ENCODE measurements at regions not wholly inside any gene's neighbourhood (a gene's known extent, or its start where the extent isn't known, plus 50 kb on each side); places are given as distances from the start of the nearest gene placed in this dataset.

DNA sequence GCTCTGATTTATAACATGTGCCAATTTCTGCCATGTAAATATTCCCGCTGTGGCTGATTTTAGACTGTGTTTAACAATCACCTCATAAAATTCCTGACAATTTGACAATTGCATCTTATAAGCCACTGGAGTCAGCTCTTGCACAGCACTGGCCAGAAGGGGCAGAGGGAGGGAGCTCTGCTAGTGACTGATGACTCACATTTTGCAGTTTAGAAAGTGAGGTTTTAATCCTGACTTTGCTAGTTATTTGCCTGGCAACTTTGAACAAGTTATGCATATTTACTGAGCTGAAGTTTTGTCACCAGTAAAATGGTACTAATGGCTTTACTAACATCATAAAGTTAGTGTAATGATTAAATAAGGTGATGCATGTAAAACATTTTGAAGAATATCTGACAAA lies 452.3 kb downstream of the CNTNAP4 start:
- no peak for DNase-seq

DNA sequence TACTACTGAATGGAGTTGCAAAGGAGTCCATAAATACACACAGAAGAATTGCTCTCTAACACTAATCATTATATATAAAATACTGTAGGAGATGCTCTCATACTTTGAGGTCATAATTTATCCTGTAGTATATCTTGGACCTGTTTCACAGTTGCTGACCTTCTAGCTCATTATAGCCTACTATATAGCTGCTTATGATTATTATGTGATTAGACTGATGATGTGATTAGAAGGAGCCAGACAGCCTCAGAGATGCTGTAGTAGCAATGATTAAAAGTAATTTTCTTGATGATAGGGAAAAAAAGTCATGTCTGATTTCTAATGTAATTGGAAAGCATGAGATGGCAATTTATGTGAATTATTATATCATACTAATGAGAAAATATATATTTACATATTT lies 455.7 kb downstream of the CNTNAP4 start:
- DNase-seq: no peak

DNA sequence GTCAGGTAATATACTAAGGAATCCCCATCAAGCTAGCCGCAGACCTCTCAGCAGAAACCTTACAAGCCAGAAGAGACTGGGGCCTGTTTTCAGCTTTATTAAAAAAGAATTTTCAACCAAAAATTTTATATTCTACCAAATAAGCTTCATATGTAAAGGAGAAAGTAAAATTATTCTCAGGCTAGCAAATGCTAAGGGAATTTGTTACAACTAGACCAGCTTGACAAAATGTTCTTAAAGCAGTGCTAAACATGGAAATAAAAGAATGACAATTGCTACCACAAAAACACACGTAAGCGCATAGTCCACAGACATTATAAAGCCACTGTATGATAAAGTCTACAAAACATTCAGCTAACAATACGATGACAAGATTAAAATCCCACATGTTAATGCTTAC lies 449.4 kb upstream of the MON1B start:
- DNase-seq: no peak

DNA sequence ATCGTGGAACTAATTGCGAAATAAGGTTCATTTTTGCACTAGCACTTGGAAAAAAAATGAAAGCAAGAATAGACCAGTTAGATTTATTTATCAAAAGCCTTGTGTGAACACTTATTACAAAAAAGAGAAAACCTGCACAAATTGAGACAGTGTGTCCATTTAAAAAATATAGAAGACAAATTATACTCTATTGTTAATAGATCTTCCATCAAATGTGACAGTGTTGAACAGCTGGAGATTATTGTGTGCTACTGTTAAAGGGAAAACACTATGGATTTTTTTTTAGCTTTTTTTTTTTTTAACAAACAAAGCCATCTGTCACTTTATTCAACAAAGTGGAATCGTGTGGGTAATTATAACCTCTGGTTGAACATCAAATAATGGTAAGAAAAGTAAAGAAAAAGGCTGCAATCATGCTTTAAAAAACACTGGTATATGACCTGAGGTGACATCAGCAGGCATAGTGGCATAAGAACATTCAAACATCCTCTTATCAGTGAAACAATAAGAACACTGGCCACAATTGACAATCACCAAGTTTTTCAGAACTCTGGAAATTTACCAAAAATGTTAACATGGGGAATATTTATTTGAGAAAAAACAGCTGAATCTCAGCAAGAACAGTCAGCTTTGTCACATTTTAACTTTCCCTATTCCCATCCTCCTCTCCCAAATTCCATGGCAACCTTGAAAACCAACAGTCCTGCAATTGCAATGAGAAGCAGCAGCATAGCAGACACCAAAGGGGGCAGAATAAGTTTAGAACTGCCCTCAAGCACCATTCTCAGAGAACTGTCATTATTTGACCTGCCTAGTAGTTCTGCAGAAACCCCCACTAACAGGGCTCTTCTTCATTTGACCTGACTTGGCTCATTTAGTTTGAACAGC lies 442.3 kb upstream of the MON1B start:
- DNase-seq: no peak

DNA sequence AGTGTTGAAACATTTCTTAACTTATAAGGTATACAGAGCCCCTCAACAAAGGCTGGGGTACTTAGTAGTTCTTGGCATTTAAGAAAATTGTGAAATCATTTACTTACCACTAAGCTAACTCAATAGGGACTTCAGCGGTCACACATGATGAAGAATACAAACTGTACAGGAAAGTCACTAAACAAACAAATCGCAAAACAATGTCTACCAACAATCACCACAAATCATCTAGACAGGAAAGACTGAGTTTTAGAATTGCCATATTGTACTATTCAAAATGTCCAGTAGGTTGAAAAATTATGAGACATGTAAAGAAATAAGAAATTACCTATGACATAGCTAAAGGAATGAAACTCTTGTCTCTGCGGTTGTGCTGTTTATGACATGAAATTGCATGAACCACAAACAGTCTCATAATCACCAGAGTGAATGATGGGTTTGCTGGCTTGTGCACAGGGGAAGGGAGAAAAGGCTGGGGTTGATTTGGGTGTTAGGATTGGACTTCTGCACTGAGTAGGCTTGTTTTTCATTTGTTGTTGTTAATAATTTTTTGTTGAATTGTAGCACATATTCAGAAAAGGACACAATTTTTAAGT lies 441.1 kb upstream of the MON1B start:
- DNase-seq: no peak

DNA sequence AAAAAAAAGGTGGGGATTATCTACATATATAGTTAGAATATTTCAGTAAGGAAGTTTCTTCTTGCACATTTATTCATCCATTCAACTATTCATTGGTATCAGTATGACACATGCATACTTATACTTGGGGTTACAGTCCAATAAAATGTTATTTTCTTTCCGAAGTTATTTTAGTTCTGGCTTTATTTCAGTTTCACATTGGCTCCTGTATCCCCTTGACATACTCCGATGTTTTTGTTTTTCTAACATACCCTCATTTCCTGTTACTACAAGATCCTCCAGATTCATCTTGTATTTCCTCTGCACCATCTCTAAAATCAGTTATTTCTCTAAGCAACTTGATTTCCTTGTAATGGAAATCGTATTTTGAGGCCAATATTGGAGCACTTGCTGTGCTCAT lies 435.5 kb upstream of the MON1B start:
- no peak for DNase-seq

DNA sequence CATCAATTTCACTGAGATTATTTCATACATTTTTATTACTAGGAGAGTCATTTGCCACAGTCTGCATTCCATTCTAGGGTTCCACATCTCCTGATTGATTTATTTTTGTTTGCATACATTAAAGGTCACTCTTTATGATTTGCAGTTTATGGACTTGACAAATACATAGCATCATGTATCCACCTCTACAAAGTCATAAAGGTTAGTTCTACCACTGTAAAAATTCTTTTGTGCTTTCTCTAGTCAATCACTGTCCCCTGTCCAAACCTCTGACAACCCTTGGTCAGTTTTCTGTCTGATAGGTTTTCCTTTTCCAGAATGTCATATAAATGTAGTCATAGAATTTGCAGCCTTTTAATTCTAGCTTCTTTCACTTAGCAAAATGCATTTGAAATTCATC lies 434.6 kb upstream of the MON1B start:
- DNase-seq: no peak

DNA sequence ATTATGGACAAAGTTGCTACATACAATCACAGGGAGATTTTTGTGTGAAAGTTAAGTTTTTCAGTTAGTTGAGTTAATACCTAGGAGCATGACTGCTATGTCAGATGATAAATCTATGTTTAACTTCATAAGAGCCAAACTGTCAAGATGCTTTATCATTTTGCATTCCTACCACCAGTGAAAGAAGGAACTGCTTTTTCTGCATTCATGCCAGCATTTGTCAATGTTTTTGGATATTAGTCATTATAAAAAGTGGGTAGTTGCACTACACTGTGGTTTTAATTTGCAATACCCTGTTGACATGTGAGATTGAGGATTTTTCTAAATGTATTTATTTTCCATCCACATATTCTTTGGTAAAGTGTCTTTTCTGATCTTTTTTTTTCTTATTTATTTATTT lies 434.0 kb upstream of the MON1B start:
- DNase-seq: no peak

DNA sequence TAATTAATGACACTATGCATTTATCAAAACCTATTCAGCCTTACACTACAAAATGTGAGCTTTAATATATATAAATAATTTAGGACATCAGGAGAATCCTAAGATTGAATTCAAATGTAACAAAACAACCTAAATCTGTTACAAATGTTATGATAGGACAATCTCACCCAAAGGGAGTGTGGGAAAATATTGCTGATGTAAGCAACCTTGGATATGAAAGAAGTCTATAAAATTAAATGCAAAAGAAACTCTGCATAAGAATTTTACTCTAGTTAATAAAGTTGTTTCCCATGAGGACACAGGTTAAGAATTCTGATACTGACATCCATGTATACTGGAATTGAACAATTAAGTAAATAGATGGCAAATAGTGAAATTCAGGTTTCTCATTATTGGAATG lies 424.5 kb upstream of the MON1B start:
- DNase-seq: no peak

DNA sequence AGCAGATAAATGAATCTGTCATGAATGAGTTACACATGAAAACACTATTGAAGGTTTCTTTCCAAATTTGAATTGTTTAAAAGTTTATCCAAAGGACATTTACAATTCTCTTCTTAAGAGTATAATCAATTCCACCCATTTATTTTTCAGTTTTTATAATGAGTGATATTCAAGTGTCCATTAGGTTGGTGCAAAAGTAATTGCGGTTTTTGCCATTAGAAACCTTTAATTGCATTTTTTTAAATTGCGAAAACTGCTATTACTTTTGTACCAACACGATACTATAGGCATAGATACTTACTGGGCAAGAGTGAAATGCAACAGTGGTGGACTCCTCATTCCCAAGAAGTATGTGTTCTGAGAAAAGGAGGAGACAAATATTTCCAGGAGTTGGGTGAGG lies 422.7 kb upstream of the MON1B start:
- no peak for DNase-seq

DNA sequence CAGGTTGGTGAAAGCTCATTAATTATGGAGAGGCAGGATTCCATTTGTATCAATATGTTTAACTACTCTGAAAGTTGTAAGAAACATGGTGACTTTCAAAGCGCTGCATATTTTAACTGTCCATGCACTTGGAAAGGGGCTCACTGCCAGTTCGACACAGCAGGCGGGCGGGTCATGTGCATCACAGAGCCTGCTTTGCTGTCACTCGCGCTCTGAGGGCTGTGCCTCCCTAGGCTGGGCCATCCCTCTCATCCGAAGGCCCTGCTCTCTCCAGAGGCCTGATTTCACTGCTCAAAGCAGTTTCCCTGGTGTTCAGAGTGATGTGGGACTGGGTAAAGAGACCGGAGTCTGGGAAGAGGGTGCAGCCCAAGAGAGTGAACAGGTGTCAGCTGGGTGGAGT lies 422.0 kb upstream of the MON1B start:
- DNase-seq: no peak

DNA sequence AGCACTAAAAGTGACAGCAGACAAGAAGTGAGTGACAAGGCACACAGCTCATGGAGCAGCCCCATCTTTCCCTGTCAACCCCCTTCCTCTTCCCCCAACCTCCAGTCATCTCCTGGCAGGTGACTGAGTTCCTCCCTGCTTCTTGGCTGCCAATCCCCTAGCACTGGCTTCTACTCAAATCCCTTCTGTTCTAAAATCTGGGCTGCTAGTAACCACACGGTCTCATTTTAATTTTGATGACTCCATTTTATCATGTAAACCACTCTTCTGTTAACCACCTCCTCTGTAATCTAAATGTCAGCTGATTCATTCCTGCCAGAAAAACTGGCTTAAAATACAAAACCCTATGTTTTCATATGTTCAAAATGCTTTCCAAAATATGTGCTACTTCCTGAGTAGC lies 419.8 kb upstream of the MON1B start:
- no peak for DNase-seq

DNA sequence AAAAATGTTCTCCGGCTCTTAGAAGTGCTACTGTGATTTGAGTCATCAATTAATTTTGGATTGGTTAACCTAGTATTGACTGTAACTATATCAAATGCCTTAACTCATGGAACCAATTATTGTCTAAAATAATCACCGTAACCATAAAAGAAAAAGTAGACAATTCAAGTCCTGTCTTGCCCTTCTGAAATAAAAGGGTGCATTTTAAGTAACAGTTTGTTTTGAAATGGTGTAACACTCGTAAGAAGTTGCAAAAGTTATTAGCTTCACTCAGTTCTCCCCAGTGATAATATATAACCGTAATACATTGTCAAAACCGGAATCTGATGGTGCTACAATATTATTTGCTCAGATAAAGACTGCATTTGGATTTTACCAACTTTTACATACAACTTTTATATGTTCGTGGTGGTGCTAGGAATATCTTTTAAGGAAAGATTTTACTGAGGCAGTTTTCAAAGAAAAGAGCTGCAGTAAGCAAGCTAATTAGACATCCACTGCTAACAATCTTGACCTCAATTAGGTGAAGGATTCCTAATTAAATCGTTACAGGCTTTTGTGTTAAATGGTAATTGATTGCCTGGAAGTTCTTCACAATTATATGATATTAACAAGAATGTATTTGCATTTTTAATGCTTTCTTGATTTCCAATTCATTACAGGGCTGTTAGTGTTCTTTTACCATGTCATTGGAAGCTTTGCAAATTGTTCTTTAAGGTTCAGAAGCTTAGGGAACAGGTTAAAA lies 413.1 kb upstream of the MON1B start:
- DNase-seq: no peak

DNA sequence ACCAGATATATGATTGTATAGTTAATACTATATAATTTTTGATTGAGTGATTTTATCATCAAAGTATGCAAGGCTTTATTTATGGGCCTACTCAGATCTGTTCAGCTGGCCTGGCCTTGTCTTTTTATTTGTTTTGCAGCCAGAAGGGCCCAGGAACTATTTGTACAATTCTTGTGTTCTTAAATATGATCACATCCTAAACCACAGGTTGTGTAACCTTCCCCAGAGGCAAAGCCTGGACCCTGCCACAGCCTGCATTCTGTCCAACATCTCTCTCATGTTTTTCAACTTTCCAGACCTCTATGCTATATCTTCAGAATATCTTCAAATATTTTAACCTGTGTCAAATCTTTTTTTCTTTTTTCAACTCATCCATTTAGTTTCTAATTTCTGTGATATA lies 410.4 kb upstream of the MON1B start:
- DNase-seq: no peak

DNA sequence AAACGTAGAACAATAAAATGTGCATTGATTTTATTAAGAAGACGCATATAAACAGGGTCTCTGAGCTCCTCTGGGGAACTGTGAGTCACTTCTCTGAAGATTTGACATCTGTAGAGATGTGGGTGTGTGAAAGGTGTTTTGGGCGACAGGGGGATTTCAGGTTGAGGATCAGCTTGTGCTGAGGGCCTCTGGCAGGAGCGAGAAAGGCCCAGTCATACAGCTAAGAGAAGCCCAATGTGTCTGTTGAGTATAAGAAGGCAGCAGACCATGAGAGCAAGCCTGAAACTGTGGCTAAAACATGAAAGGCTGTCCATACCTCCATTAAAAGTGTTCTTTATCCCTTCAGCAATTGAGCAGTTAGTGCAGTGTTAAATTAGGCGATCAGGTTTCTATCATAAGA lies 406.5 kb upstream of the MON1B start:
- no peak for DNase-seq

DNA sequence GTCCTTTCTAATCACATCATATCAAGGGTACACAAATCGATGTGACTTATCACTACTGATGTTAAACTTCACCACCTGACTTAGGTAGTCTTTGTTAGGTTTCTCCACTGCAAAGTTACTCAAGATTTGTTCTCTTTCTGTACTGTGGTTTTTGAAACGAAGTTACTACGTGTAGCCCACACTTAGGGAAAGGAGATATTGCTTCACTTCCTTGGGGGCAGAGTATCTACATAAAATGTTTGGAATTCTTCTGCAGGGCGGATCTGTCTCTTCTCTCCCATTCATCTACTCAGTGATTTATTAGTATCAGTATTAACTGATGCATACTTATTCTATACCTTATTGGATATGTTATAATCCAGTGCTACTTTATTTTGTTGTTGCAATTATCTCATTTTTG lies 403.6 kb upstream of the MON1B start:
- DNase-seq: no peak

DNA sequence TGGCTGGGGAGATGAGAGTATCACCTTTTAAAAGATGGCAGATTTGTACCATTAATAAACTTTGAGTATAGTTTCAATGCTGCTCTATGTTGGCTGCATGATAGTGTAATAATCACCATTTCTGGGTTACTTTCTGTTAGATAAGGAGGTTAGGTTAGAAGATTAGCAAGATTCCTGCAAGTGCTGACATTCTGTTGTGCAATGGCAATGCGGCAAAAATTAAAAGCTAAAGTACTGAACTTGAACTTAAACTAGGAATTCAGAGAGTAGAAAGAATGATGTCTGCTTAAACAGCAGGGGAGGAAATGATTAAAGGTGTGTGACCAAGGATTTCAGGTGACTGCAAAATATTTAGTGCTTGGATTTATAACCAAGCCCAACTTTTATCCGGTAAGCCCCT lies 399.8 kb upstream of the MON1B start:
- DNase-seq: no peak

DNA sequence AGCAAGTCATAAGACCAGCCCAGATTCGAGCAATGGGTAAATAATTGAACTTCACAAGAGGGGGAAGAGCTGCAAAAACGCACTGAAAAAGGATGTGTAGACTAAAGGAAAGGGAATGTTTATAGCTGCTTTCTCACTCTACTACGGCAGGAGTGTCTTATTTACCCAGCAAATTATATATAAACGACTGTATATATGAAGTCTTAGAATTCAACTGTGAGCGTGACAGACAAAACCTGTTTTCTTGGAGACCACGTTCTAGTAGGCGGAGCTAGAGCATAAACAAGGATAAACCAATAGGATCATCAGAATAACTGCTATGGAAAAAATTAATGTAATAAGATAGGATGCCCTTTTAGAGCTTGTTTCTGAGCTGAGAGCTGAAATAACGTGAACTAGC lies 394.6 kb upstream of the MON1B start:
- no peak for DNase-seq

DNA sequence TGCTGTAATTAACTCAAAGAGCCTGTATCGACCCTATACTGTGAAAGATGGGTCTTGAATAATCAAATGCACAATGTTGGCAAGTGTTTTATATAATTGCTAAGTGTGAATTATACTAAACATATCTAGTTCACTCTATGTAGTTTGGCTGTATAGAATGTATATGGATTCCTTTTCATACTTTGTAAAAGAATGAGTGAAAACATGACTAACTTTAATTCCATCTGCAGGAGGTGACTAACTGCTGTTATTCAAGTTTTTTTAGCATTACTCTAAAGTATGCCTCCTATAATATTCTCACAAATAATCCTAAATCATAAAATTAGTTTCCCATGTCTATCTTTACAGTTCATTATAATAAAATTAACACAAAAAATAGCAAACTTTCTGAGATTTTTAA lies 394.0 kb upstream of the MON1B start:
- no peak for DNase-seq

DNA sequence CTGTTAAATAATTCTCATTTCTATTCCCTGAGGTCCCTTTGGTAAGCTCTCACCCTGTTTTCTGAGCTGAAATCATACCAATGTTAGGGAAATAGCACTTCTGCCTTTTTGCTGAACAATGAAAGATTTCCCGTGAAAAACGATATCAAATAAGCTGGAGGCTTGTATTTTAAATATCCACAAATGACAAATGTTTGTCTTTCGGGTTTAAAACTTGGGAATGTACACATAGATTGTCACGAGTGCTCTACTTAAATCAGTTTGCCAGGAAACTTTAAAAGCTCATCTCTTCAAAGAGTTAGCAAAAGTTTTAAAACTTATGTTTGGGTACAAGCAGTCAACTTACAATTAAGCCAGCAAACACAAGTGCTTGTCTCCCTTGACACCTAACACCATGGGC lies 393.5 kb upstream of the MON1B start:
- no peak for DNase-seq

DNA sequence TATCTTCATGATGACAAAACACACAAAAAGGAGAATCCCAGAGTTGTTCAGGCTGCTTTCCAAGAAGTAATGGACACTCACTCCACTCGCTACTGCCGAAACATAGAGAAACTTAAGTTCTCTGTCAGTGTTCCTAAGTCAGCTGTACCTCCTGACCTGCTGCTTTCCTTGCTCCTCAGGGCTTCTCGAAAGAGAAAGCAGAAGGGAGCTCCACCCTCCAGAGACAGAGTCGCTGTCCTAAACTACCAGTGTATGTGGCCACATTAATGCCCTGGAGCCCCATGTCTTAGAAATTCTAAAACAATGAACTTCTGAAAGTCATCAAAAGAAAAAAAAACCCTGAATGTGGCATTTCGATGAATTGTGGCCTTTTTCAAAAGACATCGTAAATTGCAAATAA lies 390.8 kb upstream of the MON1B start:
- no peak for DNase-seq

DNA sequence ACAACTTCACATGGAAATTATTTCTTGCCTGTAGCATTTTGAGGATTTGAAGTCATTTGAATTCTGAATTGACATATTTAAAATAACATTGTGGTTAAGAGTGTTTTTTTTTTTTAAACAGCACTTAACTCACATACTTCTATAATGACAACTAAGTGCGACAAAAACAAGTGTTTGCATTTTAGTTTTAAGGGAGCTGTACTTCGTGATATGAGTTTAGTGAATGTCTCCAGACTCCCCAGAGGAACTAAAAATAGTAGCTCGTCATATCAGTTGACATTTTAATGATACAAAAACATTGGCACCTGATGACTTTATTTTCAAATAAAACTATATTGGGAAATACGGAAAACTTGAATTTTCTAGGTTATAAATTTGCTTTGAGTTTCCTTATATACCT lies 389.6 kb upstream of the MON1B start:
- no peak for DNase-seq

DNA sequence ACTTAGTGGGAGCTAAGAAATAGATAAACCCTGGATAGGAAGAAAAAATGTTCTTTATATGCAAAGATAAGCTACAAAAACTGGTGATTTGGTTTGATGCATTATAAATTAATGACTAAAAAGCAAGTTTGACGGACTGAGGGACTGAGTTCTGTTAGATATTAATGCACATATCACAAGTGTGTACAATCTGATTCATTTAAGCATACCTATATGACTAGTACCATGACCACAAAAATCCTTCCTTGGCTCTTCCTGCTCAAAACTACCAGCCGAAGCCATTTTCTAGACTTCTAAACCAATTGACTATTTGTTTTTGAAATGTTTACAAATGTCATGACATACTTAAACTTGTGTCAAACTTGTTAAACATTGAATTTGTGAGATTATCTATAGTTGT lies 374.5 kb upstream of the MON1B start:
- DNase-seq: no peak

DNA sequence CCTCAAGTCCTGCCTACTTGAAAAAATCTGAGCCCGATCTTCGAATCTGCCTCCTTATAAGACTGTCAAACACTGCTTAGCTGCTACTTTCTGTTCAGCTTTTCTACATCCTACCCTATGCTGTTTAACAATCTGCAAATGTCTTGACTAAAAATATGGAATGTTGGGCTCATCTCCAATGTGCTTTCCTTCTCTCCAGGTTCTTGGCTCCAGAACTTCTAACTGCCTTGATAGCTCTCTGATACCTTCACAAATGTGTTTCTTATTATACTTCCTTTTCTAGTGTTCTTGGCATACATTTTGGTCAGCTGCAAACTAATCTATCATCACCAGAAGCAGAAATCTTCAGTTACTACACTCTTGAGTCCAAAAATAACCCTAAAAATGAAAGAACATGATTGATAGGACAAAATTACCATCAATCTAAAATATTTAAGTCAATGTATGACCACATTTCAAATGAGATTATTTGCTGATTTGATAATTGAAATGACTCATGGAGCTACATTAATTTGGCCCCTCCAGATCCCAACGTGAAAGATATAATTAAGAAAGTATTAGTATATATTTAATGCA lies 372.3 kb upstream of the MON1B start:
- no peak for DNase-seq

Measured in CD4-positive, alpha-beta T cell treated with Interleukin-15 for 1 hour (primary cell).